ENCODE measurements at regions not wholly inside any gene's neighbourhood (a gene's known extent, or its start where the extent isn't known, plus 50 kb on each side); places are given as distances from the start of the nearest gene placed in this dataset.

GRCh38 chr13:38566023-38566422 is 120.9 kb upstream of the FREM2 start:
- H3K27me3 ChIP-seq (ENCODE audit: low read length), result no peaks in the 10 kb centered on the region
- H3K4me3 ChIP-seq (ENCODE audit: insufficient read depth, low read length, poor library complexity, severe bottlenecking), result no peak overlapping the region
- no peaks in the 10 kb centered on the region for H3F3A ChIP-seq (ENCODE audit: insufficient read depth)
- no peak for TF ChIP-seq CTCF (IDR thresholded peaks at IDR 0.05; ENCODE audit: insufficient read depth, low read length, poor library complexity, severe bottlenecking)
- TF ChIP-seq EZH2phosphoT487 (conservative IDR thresholded peaks at IDR 0.05; ENCODE audit: low read length), result no peak
- no peak overlapping the region for H3K4me2 ChIP-seq (ENCODE audit: low read depth, low read length, poor library complexity, severe bottlenecking)
- H3K79me2 ChIP-seq (ENCODE audit: insufficient read depth, low read length), result no peaks in the 10 kb centered on the region
- no peaks in the 10 kb centered on the region for H3K36me3 ChIP-seq (ENCODE audit: low read length)
- H3K9me2 ChIP-seq (replicated peaks; ENCODE audit: insufficient read depth, low read length), result no peaks in the 10 kb centered on the region
- no peaks in the 10 kb centered on the region for H3K9me3 ChIP-seq (ENCODE audit: insufficient read depth, low read length)
- no peak overlapping the region for H2AFZ ChIP-seq (ENCODE audit: low read depth, low read length, severe bottlenecking)
- no peak overlapping the region for H3K27ac ChIP-seq (ENCODE audit: low read depth, low read length)
- H3K9ac ChIP-seq (ENCODE audit: low read length), result no peak overlapping the region
- no peaks in the 10 kb centered on the region for H4K20me1 ChIP-seq (ENCODE audit: low read depth, low read length)

- Histone ChIP-seq H3K36me3 (ENCODE audit: low read length) (no peaks in the 10 kb centered on the region), H3K9me2 (replicated peaks; ENCODE audit: insufficient read depth, low read length) (no peaks in the 10 kb centered on the region), H3K27ac (ENCODE audit: low read depth, low read length) (no peak overlapping the region), H3K9me3 (ENCODE audit: insufficient read depth, low read length) (no peaks in the 10 kb centered on the region), H4K20me1 (ENCODE audit: low read depth, low read length) (no peaks in the 10 kb centered on the region), H3K4me3 (ENCODE audit: insufficient read depth, low read length, poor library complexity, severe bottlenecking) (no peak overlapping the region), H3K4me2 (ENCODE audit: low read depth, low read length, poor library complexity, severe bottlenecking) (no peak overlapping the region), H3K79me2 (ENCODE audit: insufficient read depth, low read length) (no peaks in the 10 kb centered on the region), H3F3A (ENCODE audit: insufficient read depth) (no peaks in the 10 kb centered on the region), H3K9ac (ENCODE audit: low read length) (no peak overlapping the region), H3K27me3 (ENCODE audit: low read length) (no peaks in the 10 kb centered on the region), H2AFZ (ENCODE audit: low read depth, low read length, severe bottlenecking) (no peak overlapping the region)
- TF ChIP-seq EZH2phosphoT487 (conservative IDR thresholded peaks at IDR 0.05; ENCODE audit: low read length) (no peak), CTCF (IDR thresholded peaks at IDR 0.05; ENCODE audit: insufficient read depth, low read length, poor library complexity, severe bottlenecking) (no peak)
Observed at GRCh38 chr13:38566519-38566918, 120.4 kb upstream of the FREM2 start.

- Histone ChIP-seq H3K27me3 (ENCODE audit: low read length) (no peaks in the 10 kb centered on the region), H2AFZ (ENCODE audit: low read depth, low read length, severe bottlenecking) (no peak overlapping the region), H3K27ac (ENCODE audit: low read depth, low read length) (no peak overlapping the region), H3K9me2 (replicated peaks; ENCODE audit: insufficient read depth, low read length) (no peaks in the 10 kb centered on the region), H3K9ac (ENCODE audit: low read length) (no peak overlapping the region), H3K36me3 (ENCODE audit: low read length) (no peaks in the 10 kb centered on the region), H3K4me2 (ENCODE audit: low read depth, low read length, poor library complexity, severe bottlenecking) (no peak overlapping the region), H3K79me2 (ENCODE audit: insufficient read depth, low read length) (no peaks in the 10 kb centered on the region), H4K20me1 (ENCODE audit: low read depth, low read length) (no peaks in the 10 kb centered on the region), H3K4me3 (ENCODE audit: insufficient read depth, low read length, poor library complexity, severe bottlenecking) (no peak overlapping the region), H3K9me3 (ENCODE audit: insufficient read depth, low read length) (no peaks in the 10 kb centered on the region), H3F3A (ENCODE audit: insufficient read depth) (no peaks in the 10 kb centered on the region)
- TF ChIP-seq EZH2phosphoT487 (conservative IDR thresholded peaks at IDR 0.05; ENCODE audit: low read length) (no peak), CTCF (IDR thresholded peaks at IDR 0.05; ENCODE audit: insufficient read depth, low read length, poor library complexity, severe bottlenecking) (no peak)
Observed at GRCh38 chr13:38570706-38571105, 116.2 kb upstream of the FREM2 start.

GRCh38 chr13:38575427-38575826 is 111.5 kb upstream of the FREM2 start:
- no peak overlapping the region for H3K4me3 ChIP-seq (ENCODE audit: insufficient read depth, low read length, poor library complexity, severe bottlenecking)
- H3K27ac ChIP-seq (ENCODE audit: low read depth, low read length), result no peak overlapping the region
- H3K9ac ChIP-seq (ENCODE audit: low read length), result no peak overlapping the region
- TF ChIP-seq CTCF (IDR thresholded peaks at IDR 0.05; ENCODE audit: insufficient read depth, low read length, poor library complexity, severe bottlenecking) (no peak), EZH2phosphoT487 (conservative IDR thresholded peaks at IDR 0.05; ENCODE audit: low read length) (no peak)
- H3K27me3 ChIP-seq (ENCODE audit: low read length), result no peaks in the 10 kb centered on the region
- no peaks in the 10 kb centered on the region for H4K20me1 ChIP-seq (ENCODE audit: low read depth, low read length)
- no peaks in the 10 kb centered on the region for H3K9me2 ChIP-seq (replicated peaks; ENCODE audit: insufficient read depth, low read length)
- no peaks in the 10 kb centered on the region for H3K9me3 ChIP-seq (ENCODE audit: insufficient read depth, low read length)
- H2AFZ ChIP-seq (ENCODE audit: low read depth, low read length, severe bottlenecking), result no peak overlapping the region
- H3K79me2 ChIP-seq (ENCODE audit: insufficient read depth, low read length), result no peaks in the 10 kb centered on the region
- no peaks in the 10 kb centered on the region for H3F3A ChIP-seq (ENCODE audit: insufficient read depth)
- H3K36me3 ChIP-seq (ENCODE audit: low read length), result no peaks in the 10 kb centered on the region
- no peak overlapping the region for H3K4me2 ChIP-seq (ENCODE audit: low read depth, low read length, poor library complexity, severe bottlenecking)

Data from SU-DHL-6 (cell line).